DMS53 (cell line): ENCODE measurements at regions not wholly inside any gene's neighbourhood (a gene's known extent, or its start where the extent isn't known, plus 50 kb on each side); places are given as distances from the start of the nearest gene placed in this dataset.

Source experiments
- DNase-seq: peaks from one replicate; lab custom pipeline; 2025; lab: John Stamatoyannopoulos, UW

DNA sequence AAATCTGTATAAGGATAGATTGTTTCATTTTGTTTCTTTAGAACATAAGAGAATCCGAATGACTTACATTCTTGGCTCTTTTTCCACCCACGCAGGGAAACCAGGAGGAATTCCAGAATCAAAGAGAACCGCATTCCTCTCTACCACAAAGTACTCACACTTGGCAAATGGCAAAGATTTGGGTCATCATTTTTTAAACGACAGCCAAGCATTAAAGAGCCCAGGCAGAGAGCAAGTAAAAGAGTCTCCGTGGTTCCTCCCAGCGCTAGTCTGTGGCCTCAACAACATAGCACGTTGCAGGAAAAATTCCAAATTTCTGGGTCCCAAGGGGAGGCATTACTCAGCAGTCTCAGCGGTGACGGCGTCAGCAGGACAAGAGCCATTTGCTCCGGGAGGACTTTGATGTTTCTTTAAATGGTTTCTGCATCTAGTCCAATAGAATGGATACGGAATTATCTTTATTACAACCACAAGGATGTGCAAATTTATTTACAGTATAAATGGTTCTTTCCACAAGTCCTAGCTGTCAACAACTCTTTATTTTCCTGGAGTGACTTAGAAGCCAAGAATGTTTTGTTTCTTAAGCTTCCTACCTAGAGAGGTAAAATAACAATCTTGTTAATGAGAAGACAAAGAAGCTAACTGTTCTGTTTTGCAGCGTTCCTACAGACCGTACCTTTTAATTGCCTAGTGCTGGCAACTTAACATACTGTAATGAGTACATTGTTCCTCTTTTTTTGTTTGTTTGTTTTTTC lies 232.5 kb downstream of the SKIDA1 start:
- peak; percentile 41 for DNase-seq

DNA sequence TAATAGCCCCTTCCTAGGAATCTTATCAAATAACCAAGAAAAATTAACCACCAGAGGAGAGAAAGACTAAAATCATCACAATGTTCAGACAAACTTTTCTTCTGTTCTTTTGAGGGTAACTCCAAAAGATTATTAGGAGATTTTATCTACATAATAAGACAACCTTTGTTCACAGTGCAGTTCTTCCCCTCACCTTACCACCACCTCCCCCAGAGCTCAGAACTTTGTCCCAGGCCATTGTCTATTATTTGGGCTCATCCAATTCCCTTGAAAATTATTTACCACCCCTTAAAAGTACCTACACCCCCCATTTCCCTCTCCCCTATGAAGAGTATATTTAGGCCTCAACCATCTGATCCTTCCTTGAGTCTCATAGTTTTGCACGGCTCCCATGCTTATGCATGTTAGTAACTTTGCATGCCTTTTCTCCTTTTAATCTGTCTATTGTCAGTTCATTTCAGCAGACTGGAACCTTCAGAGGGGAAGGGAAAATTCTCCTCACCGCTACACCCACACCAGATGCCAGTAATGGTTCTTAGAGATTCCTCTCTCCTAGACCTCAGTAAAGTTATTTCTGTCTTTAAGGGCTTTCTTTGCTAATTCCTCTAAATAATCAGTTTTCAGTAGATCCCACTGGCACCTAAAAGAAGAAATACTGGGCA lies 234.9 kb downstream of the SKIDA1 start:
- DNase-seq: no peak

DNA sequence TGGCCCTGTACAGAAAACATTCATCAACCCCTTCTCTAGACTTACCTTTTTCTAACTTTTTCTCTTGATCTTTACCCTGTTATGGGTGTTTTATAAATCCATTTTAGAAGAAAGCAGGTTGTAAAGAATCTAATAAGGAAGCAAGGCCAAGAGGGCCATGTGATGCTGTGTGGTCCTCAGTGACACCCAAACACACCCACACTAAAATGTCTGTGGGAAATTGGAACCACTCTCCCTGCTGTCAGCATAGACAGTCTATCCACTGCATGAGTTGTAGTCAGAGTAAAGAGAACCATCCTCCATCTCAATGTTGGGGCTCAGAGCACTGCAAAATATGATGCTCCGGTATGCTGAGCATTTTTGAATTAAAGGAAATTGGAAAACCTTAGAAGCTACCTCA lies 235.5 kb downstream of the SKIDA1 start:
- DNase-seq: no peak

DNA sequence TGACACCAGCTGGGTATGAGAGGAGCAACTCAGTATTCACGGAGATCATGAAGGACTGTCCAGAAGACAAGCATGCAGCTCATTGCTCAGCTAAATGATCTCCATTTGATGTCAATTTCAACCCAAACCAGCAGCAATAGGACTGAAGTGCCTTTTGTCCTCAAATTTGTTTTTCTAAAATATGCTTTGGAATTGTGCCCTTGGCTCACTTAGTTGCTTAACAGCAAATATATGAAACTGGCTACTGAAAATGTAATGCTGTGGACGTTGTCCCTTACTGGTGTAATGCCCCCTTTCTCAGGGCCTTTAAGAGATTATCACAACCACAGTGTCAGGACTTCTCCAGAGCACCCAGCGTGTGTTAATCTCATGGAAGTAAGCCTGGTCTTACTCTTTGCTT lies 236.2 kb downstream of the SKIDA1 start:
- DNase-seq: no peak

DNA sequence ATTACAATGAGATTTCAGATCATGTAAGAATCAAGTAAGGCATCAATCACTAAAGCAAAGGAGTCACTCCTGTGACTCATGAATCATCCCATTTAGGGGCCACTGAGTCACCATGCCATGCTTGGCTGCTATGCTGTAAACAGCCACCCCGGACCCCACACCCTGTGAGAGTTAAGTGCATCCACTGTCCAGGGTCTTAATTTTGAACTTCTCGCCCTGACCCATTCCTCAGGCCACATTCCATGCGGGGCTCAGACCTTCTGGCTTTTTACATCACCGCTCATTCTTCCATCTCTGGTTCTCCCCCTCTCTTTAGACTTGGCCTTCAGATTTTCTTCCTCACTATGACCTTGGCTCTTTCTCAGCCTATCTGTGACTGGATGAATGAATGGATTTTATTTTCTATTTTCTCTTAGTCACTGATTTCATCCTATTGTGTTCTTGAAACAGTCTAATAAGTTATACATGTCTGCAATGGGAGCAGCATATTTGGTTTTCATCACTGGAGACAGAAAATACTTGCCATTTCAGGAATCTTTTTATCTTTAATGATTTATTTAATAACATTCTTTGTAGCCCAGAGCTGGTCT lies 239.6 kb downstream of the SKIDA1 start:
- no peak for DNase-seq

DNA sequence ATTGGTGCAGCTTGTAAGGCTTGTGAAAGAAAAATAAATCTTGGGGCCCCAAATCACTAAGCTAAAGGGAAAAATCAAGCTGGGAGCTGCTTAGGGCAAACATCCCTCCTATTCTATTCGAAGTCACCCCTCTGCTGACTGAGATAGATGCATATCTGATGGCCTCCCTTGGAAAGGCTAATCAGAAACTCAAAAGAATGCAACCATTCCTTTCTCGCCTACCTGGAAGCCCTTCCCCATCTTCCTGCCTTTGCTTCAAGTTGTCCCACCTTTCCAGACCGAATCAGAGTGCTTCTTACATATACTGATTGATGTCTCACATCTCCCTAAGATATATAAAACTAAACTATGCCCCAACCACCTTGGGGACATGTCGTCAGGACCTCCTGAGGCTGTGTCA lies 240.3 kb downstream of the SKIDA1 start:
- no peak for DNase-seq

DNA sequence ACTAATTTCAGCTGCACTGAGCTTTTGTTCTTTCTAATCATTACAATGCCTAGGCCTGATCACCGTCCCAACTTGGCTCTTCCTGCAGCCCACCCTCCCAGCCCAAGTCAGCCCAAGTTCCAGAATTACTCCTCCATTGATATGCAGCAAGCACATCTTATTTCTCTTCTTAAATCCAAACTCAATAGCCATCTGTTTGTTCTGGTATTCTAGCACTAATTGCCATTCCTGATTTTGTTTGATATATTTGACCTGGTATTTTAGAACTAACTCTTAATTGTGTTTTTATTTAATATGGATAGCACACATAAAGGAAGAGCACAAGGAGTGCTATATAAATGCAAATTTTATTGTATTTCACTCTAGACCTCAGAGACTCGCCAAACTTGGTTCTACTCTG lies 241.2 kb downstream of the SKIDA1 start:
- DNase-seq: no peak

DNA sequence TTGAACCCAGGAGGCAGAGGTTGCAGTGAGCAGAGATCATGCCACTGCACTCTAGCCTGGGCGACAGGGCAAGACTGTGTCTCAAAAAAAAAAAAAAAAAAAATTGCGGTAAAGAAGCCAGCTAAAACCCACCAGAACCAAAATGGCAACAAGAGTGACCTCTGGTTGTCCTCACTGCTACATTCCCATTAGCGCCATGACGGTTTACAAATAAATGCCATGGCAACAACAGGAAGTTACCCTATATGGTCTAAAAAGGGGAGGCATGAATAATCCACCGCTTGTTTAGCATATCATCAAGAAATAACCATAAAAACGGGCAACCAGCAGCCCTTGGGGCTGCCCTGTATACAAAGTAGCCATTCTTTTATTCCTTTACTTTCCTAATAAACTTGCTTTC lies 242.4 kb downstream of the SKIDA1 start:
- peak; percentile 21 for DNase-seq

DNA sequence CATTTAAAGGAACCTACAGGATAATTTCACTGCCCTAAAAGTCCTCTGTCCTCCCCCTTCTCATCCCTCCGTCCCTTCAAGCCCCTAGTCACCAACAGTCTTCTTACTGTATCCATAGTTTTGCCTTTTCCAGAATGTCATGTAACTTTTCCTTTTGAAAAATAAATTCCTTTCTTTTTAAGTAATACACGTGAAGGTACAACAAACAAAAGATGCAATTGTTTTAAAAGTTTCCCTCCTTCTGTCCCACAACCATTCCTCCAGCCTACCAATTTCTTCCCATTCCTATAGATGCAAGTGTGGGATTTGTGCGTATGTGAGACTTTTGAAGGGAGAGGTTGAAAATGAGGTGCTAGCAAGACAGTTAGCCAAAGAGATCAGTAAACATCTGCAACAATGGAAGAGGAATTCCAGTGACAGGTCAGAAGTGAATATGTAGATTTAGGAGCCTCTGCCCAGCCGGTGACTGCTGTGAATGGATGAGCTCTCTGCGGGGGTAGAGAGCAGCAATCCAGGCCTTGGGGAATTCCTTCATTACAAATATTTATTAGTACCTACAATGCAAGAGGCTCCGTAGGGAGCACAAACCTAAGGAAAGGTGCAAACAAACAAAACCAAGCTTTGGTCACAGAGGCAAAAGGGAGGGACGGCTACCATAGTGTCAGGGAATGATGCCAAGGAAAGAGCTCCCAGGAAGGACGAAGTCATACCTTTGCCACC lies 243.6 kb downstream of the SKIDA1 start:
- no peak for DNase-seq

DNA sequence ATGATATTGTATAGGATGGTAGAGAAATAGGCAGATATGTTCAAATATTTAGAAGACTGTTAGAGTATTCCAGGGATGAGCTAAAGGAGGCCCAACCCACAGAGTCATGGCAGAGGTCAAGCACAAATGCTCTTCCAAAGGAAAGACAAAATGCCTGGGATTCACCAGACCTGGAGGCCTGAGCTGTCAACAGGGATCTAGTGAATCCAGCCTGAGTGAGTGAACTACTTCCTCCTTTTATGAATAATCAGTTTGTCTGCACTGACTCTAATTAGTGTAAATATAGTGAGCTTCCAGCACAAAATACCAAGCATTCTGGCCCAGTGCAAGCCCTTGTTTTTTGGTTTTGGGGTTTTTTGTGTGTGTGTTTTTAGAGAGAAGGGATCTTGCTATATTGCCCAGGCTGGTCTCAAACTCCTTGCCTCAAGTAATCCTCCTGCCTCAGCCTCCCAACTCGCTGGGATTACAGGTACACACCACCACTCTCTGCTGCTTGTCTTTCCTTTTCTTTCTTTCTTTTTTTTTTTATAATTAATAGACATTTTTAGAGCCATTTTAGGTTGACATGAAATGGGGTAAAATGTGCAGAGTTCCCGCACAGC lies 244.4 kb downstream of the SKIDA1 start:
- DNase-seq: no peak

DNA sequence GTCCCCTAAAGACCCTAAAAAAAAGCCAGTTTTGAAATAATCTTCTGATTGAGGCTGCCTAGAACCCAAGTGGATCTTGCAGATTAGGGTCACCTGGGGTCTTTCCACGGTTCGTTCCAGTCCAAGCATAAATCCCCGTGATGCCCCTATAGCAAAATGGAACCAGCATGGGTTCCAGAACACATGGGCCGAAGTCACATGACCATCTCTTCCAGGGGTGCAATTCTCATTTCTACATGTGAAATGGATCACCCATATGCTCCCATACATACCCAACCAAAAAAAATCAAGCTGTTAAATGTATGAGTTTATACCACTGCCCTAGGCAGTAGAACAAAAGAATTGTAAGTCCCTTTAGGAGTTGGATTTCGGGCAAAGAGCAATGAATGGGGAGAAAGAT lies 245.4 kb downstream of the SKIDA1 start:
- DNase-seq: no peak

DNA sequence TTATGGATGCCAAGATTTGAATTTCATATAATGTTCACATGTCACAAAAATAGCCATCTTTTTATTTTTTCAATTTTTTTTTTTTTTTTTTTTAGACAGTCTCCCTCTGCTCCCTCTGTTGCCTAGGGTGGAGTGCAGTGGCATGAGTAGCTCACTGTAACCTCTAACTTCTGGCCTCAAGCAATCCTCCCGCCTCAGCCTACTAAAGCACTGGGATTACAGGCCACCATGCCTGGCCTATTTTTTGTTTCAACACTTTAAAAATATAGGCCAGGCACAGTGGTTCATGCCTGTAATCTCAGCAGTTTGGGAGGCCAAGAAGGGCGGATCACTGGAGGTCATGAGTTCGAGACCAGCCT lies 246.3 kb downstream of the SKIDA1 start:
- DNase-seq: no peak

DNA sequence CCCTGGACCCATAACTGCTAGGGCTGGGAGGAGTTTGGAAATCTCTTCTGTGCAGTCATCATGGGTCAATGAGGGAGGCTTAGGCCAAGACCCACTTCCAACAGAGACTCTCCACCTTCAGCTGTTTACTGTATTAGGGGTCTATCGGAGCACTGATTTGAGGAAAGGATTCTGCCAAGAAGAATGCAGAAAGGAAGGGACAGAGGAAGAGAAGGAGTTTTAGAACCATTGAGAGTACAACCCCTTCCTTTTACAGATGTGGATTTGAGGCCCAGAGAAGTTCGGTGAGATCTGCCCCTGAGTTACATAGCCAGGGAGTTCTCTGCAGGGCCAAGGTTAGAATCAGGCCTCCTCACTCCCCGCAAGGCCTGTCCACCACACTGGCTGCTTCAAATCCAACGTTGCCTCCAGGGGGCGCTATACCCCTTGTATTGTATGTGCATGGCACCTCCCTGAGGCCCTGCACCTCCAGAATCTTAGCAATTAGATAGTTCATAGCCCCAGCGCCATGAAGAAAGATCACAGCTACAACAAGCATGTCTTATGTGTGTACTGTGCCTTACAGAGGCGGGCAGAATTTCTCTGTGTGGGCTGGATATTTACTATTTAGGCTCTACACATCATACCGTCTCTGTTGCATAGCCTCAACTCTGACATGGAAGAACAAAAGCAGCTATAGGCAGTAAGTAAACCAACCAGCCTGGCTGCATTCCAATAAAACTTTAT lies 246.8 kb downstream of the SKIDA1 start:
- peak; percentile 97 for DNase-seq

DNA sequence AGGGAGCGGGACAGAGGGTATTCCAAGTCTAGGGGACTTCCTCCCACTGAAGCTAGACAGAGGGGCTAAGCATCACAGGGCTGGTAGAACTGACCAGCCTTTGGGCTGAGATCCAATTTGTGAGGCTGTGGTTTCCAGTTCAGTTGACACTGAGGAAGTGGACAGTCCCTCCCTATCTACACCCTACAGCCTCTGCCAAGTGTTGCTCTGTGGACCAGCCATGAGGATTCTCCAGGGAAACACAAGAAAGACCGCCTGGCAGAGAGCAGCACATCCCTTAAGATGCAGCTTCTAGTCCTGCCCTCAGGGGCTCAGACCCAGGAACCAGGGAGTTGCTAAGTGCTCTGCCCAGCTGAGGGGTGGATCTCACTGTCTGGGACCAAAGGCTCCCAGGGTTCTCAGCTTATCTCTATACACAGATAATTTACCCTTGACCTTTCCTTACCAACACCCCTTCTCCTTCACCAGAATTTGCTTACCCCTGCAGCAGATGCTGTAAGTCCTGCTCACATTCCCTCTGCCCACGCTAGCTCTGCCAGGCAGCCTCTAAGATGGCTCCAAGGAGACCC lies 252.0 kb downstream of the SKIDA1 start:
- no peak for DNase-seq

DNA sequence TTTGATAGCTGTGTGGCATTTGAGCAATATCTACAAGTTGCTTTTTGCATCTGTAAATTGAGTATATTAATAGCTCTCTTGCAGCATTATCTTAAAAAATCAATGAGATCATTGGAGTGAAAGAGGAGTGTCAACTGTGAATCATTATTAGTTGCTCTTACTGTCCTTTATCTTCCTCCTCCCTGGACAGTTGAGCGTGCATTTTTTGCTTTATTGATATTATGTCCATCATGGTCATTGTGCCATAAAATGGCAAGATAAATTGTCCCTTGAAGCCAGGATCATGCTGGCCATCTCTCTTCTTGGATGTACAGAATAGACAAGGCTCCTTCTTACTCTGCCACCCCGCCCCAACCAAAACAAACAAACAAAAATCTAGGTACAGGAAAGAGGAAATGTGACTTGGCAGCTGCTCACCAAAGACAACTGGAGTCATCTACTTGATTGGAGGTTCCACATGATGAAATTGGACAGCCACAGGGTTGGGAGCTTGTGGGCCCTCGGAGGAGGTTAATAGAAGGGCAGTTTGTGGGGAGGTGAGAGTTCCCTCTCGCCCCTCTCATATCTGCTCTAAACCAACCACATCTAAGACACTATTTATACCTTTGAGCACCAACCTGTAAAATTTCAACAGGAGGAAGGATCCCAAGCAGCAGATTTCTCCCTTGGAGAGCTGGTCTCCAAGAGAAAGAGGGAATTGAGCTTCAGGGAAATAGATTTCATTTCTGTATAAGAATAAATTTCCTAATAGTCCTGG lies 252.7 kb downstream of the SKIDA1 start:
- DNase-seq: peak; percentile 31

DNA sequence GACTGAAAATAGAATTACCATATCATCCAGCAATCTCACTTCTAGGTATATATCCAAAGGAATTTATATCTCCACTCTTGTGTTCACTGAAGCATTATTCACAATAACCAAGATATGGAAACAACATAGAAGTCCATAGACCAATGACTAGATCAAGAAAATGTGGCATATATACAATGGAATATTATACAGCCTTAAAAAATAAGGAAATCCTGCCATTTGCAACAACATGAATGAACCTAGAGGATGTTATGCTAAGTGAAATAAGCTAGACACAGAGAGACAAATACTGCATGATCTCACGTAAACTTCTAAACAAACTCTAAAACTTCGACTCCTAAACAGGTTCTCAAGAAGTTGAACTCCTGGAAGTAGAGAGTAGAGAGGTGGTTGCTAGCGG lies 254.5 kb downstream of the SKIDA1 start:
- DNase-seq: no peak

DNA sequence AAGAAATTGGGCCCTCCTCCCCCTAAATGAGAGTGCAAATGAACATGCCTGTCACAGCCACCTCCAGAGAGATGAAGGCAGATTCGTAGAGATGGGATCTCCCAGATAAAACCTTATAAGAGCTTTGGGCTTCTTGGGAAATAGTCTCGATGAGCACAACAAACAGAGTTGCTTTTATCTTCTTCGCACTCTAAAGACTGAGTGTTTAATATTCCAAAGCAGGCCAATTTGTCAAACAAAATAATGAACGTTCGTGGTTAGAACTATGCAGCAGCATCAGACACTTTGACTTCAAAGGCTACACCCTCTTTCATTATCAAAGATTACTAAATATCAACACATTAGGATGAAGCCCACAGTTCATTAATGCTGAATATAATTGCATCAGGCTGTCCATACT lies 256.2 kb downstream of the SKIDA1 start:
- no peak for DNase-seq

DNA sequence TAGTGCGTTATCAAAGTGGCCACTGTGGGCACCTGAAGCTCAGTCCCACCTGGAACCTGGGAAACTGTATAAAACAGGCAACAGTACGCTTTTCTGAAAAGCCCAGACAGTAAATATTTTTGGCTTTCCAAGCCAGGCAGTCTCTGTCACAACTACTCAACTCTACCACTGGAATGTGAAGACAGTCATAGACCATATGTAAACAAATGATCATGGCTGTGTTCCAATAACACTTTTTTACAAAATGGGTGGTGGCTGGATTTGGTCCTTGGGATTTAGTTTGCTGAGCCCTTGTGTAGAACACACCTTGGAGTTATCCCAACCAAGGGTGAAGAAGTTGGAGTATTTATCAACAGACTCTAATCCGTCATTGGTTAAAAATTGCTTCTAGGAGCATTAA lies 259.9 kb downstream of the SKIDA1 start:
- DNase-seq: peak; percentile 73

DNA sequence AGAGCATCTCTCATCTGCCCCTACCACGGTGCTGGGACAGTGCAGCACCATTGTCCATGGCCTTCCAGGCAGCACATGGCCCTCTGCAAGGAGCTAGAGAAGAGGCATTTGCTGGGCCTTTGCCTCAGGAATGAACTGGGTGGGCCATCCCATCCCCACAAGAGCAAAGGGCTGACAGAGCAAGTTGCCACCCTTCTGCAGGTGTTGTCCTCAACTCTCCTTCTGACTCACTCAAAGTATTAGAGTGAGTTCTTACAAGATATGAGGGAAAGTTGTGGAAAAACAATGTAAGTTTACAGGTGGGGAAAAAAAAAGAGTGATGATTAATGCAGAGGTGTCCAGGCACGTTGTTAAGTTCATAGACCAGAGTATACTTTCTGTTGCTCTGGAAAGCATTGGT lies 261.2 kb downstream of the SKIDA1 start:
- DNase-seq: no peak

DNA sequence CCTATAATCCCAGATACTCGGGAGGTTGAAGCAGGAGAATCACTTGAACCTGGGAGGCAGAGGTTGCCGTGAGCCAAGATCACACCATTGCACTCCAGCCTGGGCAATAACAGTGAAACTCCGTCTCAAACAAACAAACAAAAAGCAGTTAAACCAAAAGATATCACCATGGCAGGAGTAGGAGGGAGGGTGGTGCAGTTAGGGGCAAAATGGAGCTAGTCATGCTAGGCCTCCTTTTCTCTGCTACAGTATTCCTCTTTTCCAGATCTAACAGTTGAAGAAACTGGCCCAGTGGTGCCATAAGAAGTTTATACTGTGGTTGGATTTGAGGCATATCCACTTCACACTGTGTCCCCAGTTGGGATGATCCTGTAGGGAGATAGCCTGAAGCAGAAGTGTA lies 261.6 kb downstream of the SKIDA1 start:
- DNase-seq: no peak
